GM12801 (cell line): ENCODE measurements at regions not wholly inside any gene's neighbourhood (a gene's known extent, or its start where the extent isn't known, plus 50 kb on each side); places are given as distances from the start of the nearest gene placed in this dataset.

Source experiments
- TF ChIP-seq, protein P1 (sequence below): IDR thresholded peaks from one replicate; pipeline ENCODE4 v1.5.1; 2011; ENCODE audit warnings: control low read depth; ENCODE audit not compliant: insufficient read length; ENCODE audit errors: extremely low read depth

- TF ChIP-seq, protein P1, sequence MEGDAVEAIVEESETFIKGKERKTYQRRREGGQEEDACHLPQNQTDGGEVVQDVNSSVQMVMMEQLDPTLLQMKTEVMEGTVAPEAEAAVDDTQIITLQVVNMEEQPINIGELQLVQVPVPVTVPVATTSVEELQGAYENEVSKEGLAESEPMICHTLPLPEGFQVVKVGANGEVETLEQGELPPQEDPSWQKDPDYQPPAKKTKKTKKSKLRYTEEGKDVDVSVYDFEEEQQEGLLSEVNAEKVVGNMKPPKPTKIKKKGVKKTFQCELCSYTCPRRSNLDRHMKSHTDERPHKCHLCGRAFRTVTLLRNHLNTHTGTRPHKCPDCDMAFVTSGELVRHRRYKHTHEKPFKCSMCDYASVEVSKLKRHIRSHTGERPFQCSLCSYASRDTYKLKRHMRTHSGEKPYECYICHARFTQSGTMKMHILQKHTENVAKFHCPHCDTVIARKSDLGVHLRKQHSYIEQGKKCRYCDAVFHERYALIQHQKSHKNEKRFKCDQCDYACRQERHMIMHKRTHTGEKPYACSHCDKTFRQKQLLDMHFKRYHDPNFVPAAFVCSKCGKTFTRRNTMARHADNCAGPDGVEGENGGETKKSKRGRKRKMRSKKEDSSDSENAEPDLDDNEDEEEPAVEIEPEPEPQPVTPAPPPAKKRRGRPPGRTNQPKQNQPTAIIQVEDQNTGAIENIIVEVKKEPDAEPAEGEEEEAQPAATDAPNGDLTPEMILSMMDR: no peak
Observed at GRCh38 chr18:2188258-2188657, 383.0 kb downstream of the METTL4 start.

- TF ChIP-seq, protein P1: no peak
Observed at GRCh38 chr18:2191180-2191790, 380.0 kb downstream of the METTL4 start.

DNA sequence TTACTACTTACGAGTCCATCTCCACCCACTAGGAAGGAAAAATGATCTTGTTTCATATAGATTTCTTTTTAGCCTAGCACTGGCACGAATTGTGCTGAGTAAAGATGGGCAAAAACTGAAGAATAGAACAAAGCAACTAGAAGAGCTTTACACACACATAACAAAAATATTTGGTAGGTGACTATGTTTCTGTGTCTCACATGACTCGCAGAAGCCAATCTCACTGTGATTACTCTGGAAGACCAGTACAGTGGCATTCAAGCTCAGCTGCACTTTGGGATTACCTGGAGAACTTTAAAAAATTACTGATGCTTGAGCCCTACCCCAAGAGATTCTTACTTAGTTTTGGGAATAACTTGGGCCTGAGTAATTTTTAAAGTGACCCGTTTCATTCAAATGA is 378.7 kb downstream of the METTL4 start:
- TF ChIP-seq, protein P1: no peak

GRCh38 chr18:2197946-2198345 is 373.4 kb downstream of the METTL4 start:
- TF ChIP-seq, protein P1: no peak

DNA sequence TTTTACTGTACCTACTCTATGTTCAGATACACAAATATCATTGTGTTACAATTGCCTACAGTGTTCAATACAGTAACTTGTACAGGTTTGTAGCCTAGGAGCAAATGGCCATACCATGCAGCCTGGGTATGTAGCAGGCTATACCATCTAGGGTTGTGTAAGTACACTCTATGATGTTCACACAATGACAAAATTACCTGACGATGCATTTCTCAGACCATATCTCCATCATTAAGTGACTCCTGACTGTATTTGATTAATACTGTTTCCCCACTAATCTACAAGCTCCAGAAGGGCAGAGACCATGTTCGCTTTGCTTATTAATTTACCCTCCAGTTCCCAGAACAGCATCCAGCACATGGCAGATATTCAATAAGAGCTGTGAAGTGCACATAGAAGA is 372.2 kb downstream of the METTL4 start:
- TF ChIP-seq, protein P1: no peak

DNA sequence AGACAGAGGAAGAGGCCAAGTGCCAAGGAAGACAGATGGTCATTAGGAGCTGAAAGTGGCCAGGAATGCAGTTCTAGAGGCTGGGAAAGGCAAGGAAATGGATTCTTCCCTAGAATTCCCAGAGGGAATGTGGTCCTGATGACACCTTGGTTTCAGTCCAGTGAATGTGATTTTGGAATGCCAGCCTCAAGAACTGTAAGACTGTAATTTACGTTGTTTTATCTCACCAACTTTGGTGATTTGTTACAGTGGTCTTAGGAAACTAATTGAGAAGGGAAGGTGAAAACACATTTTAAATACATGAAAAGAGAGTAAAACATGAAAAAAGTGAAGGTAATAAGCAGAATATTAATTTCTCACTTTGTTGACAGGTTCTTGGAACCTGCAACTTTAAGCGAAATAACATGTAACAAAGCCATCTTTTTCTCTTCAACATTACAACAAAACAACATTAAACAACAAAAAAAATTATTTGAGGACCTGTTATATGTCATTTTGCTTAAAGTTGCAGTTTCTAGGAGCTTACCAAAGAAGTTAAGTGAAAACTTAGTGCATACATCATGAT is 370.2 kb downstream of the METTL4 start:
- TF ChIP-seq, protein P1: no peak

DNA sequence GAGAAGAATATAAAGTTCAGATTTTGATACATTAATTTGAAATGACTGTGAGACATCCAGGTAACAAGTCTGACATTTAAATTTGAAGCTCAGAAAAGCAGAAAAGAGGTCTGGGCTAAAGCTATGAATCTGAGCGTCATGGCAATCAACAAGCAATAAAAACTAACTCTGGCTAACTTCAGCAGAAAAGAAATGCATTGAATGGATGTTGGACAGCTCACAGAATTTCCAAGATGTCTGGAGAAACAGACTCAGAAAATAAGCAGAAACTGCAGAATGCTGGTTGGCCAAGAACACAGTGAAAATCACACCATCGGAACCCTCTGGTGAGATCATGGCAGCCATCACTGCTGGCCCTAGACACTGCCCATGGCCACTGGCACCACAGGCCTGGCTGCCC is 366.6 kb downstream of the METTL4 start:
- TF ChIP-seq, protein P1: no peak
